ENCODE measurements at regions not wholly inside any gene's neighbourhood (a gene's known extent, or its start where the extent isn't known, plus 50 kb on each side); places are given as distances from the start of the nearest gene placed in this dataset.
A peak's percentile ranks its signal among the peaks of the same experiment; 100 is the strongest.

DNA sequence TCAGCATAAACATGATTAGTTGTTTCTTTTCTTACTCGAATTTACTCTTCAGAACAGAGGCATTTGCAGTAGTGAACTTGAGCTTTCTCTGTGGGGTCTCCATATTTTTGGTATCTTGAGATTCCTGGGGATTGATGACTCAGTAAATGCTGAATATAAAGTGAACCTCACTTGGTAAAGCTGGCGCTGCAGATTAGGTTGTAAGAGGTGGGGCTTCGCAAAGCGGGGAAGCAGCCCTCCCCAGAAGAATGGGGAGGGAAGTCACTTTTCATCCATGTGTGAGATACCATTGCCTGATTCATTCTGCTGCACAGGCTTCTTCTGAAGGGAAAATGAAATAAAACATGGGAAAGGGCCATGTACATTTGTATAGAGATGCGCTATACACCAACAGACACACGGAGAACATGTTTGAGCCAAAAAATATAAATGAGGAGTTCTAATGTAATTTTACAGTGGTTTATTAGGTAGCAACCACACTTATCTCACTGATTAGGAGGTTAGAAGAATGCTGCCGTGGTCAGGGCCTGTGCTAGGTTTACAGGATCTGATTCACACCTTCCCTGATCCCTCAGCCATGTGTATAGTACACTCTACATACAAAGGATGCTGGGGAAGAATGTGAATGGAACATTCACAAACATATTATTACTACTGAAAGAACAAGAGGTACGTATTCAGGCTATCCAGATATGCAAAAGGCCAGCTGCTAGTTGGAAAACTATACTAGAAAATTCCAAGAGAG lies 63.5 kb downstream of the DNTTIP2 start:
- Mint-ChIP-seq H3K9me3 (no peaks in the 10 kb centered on the region), H3K27ac (no peak overlapping the region), H3K4me3 (no peak overlapping the region), H3K36me3 (ENCODE audit: low read depth) (no peaks in the 10 kb centered on the region), H3K27me3 (no peaks in the 10 kb centered on the region), H3K4me1 (ENCODE audit: low read depth) (peaks cover 17% of the 10 kb centered on the region)
- CTCF ChIA-PET: interaction anchor here (1.4 to 11.0 kb wide), 7 partner anchors 10 to 379 kb away, joined by 3 to 293 read pairs (median 11); partner anchors contain the start of gene BCAR3
- TF ChIP-seq, protein P1, sequence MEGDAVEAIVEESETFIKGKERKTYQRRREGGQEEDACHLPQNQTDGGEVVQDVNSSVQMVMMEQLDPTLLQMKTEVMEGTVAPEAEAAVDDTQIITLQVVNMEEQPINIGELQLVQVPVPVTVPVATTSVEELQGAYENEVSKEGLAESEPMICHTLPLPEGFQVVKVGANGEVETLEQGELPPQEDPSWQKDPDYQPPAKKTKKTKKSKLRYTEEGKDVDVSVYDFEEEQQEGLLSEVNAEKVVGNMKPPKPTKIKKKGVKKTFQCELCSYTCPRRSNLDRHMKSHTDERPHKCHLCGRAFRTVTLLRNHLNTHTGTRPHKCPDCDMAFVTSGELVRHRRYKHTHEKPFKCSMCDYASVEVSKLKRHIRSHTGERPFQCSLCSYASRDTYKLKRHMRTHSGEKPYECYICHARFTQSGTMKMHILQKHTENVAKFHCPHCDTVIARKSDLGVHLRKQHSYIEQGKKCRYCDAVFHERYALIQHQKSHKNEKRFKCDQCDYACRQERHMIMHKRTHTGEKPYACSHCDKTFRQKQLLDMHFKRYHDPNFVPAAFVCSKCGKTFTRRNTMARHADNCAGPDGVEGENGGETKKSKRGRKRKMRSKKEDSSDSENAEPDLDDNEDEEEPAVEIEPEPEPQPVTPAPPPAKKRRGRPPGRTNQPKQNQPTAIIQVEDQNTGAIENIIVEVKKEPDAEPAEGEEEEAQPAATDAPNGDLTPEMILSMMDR (IDR thresholded peaks at IDR 0.05): no peak
- DNase-seq (no peak), ATAC-seq (no peak)
- intact Hi-C loops (cut with micrococcal nuclease): loop anchor here (10.0 kb wide), 1 partner anchor 381 kb away; no protein-coding TSS in a partner anchor
- POLR2A ChIA-PET: interaction anchor here (2.7 kb wide), 1 partner anchor 185 kb away, joined by 10 read pairs; no protein-coding TSS in a partner anchor

DNA sequence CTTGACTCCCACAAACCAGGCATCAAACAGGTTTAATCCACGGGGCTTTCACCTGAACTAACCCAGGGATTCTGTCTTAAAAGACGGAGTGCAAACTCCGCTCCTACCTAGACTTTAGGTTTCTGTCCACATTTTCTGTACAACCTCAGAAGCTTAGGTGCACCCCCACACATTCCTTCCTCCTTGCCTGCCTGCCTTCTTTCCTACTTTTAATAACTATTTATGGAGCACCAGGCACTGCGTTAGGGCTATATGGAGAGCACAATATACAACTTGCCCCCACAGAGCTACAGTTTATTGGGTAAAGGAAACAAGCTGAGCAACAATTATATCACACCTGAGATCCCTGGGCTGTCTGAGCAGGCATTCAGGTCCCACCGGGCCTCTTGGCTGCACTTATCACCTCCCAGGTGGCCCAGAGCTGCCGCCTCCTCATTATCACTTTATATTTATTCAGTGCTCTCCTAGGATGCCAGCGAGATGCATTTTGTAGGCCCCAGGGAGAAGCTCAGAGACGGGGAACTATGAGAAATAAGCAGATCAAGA lies 64.1 kb downstream of the DNTTIP2 start:
- DNase-seq: no peak
- H3K36me3 Mint-ChIP-seq (ENCODE audit: low read depth): no peaks in the 10 kb centered on the region
- no peaks in the 10 kb centered on the region for H3K9me3 Mint-ChIP-seq
- H3K27ac Mint-ChIP-seq: no peak overlapping the region
- TF ChIP-seq, protein P1 (IDR thresholded peaks at IDR 0.05): no peak
- H3K27me3 Mint-ChIP-seq: no peaks in the 10 kb centered on the region
- peaks cover 17% of the 10 kb centered on the region for H3K4me1 Mint-ChIP-seq (ENCODE audit: low read depth)
- intact Hi-C loops (cut with micrococcal nuclease): loop anchor here (1.0 to 10.0 kb wide), 2 partner anchors 186 to 380 kb away; no protein-coding TSS in a partner anchor
- ChIA-PET CTCF (interaction anchor here (0.7 to 11.0 kb wide), 17 partner anchors 11 to 511 kb away, joined by 3 to 293 read pairs (median 8); partner anchors contain the start of gene BCAR3), POLR2A (interaction anchor here (1.0 kb wide), 1 partner anchor 182 kb away, joined by 3 read pairs; no protein-coding TSS in a partner anchor)
- no peak overlapping the region for H3K4me3 Mint-ChIP-seq
- ATAC-seq: no peak

DNA sequence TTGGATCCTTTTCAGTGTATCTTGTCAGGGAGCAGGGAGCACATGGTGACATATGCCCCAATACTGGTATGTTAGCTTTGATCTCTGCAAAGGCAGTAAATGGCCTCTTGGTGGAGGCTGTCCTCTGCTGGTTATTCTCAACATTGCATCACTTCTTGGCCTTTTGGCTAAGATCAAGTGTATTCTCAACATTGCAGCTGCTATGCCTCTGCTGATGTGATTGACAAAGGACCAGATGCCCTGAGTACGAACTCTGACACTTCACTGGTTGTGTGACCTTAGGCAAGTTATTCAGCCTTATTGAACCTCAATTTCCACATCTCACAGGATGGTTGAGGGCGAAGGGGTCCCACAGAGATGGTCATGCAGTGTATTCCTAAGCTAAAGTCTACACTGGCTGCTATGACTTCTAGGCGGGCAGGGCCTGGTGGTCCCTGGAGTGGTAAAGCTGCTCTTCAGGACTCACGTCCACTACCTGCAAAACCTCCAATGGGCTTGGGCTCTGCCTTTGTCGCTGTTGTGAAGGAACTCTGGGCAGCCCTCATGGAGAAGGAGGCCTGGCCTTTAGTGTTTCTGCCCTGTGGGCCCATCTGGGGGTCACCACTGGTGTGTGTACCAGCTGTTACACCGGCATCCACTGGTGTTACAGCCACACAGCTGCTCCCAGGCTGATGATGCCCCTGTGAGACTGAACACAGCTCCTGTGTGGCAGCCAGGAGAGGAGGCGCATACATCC lies 64.8 kb downstream of the DNTTIP2 start:
- Mint-ChIP-seq H3K27me3 (no peaks in the 10 kb centered on the region), H3K27ac (no peak overlapping the region), H3K4me3 (no peak overlapping the region), H3K9me3 (no peaks in the 10 kb centered on the region), H3K4me1 (ENCODE audit: low read depth) (peaks cover 17% of the 10 kb centered on the region), H3K36me3 (ENCODE audit: low read depth) (no peaks in the 10 kb centered on the region)
- POLR2A ChIA-PET: interaction anchor here (1.0 kb wide), 1 partner anchor 181 kb away, joined by 3 read pairs; no protein-coding TSS in a partner anchor
- TF ChIP-seq, protein P1 (IDR thresholded peaks at IDR 0.05): peak; percentile 84
- CTCF ChIA-PET: interaction anchor here (0.6 to 11.0 kb wide), 46 partner anchors 8 to 510 kb away, joined by 3 to 293 read pairs (median 4); partner anchors contain the start of gene BCAR3
- DNase-seq: peak; percentile 69
- intact Hi-C loops (cut with micrococcal nuclease): loop anchor here (1.0 to 10.0 kb wide), 2 partner anchors 185 to 379 kb away; no protein-coding TSS in a partner anchor
- ATAC-seq: peak; percentile 76

DNA sequence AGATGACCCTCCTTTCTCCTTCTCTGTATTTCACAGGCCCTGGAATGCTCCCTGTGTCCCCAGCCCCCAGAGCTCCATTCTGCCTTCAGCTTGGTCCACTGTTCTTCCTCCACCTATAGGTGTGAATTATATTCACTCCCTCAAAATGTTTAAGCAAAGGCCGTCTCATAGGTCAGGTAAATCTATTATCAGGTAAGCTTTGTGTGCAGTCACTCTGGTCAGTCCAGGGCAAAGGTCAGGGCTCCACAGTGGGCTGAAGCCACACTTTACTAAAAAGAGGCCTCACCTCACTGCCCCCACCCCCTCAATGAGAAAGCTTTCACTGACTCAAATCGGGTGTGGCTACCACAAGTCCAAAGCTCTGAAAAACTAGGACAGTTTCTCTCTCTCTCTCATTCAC lies 65.9 kb downstream of the DNTTIP2 start:
- Mint-ChIP-seq H3K4me1 (ENCODE audit: low read depth) (peaks cover 12% of the 10 kb centered on the region), H3K27ac (no peak overlapping the region), H3K27me3 (no peaks in the 10 kb centered on the region), H3K4me3 (no peak overlapping the region), H3K36me3 (ENCODE audit: low read depth) (no peaks in the 10 kb centered on the region), H3K9me3 (peaks cover under 1% of the 10 kb centered on the region)
- ChIA-PET POLR2A (no interaction called here), CTCF (interaction anchor here (0.9 to 11.0 kb wide), 27 partner anchors 8 to 509 kb away, joined by 3 to 293 read pairs (median 6); partner anchors contain the start of gene BCAR3)
- no peak for ATAC-seq
- TF ChIP-seq, protein P1 (IDR thresholded peaks at IDR 0.05): no peak
- DNase-seq: no peak
- intact Hi-C loops (cut with micrococcal nuclease): loop anchor here (10.0 kb wide), 1 partner anchor 378 kb away; no protein-coding TSS in a partner anchor

Data from activated CD8-positive, alpha-beta T cell treated with anti-CD3 and anti-CD28 coated beads for 36 hours (primary cell).